GM03348 (cell line): ENCODE measurements at regions not wholly inside any gene's neighbourhood (a gene's known extent, or its start where the extent isn't known, plus 50 kb on each side); places are given as distances from the start of the nearest gene placed in this dataset.

Experiments used
- DNase-seq: peaks from one replicate; pipeline ENCODE4 v3.0.0; 2012; ENCODE audit warnings: low spot score

- no peak for DNase-seq
These were observed 51.5 kb upstream of the RGPD4 start for GRCh38 chr2:107775211-107775610.

DNA sequence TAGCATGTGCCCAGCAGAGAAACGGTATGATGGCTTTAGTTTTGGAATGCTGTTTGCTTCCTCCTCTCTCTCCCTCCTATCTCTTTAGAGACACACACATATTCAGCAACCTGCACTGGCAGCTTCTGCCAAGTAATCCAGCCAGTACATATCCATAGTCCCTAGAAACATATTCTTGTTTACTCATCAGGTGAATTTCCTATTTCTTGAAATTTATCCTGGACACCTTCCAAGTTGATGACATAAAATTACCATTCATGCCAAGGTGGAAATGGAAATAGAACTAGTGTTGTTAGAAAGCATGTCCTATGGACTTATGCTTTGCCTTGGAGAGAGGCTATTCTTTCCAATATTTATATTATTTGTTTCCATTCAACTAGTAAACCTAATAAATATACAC lies 50.9 kb upstream of the RGPD4 start:
- no peak for DNase-seq

- no peak for DNase-seq
These were observed 50.3 kb upstream of the RGPD4 start for GRCh38 chr2:107776362-107776761.
